ENCODE measurements at regions not wholly inside any gene's neighbourhood (a gene's known extent, or its start where the extent isn't known, plus 50 kb on each side); places are given as distances from the start of the nearest gene placed in this dataset.

DNA sequence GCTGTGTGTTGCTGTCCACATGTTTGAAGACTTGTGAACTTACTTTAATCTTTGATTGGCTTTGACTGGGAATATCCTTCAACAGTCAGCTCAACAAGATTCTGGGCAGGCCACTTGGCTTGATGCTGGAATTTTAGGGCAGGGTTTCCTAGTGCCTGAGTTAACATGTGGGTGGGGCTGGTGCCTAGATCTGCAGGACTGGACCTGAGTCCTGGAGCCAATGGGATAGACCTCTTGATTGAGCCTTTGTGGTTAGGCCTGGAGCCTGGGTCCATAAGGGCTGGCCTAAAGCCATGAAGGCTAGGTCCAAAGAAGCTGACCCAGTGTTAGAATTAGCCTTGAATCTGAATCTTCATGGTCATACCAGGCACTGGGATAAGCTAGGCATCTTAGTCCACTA is 757.1 kb upstream of the ADGRL3 start:
- intact Hi-C loops (cut with micrococcal nuclease; ENCODE audit: unreplicated experiment), result no loop called here
- Histone ChIP-seq H3K27ac (ENCODE audit: low read depth, low read length, poor library complexity, severe bottlenecking) (no peak overlapping the region), H3K4me1 (ENCODE audit: insufficient read depth, low read length, poor library complexity, severe bottlenecking) (no peaks in the 10 kb centered on the region), H3K4me3 (ENCODE audit: low read depth, low read length, poor library complexity, severe bottlenecking) (no peak overlapping the region), H3K36me3 (ENCODE audit: insufficient read depth, low read length, poor library complexity, severe bottlenecking) (no peaks in the 10 kb centered on the region), H3K9me3 (ENCODE audit: low read depth, low read length, poor library complexity, severe bottlenecking) (no peaks in the 10 kb centered on the region), H3K27me3 (replicated peaks; ENCODE audit: insufficient read depth, low read depth, low read length, poor library complexity) (no peaks in the 10 kb centered on the region)
- ChIA-PET CTCF (no interaction called here), POLR2A (ENCODE audit: low non-redundant PET) (no interaction called here)
- no TSS peak for BruUV-seq (replicated peaks)
- TF ChIP-seq, protein P1, sequence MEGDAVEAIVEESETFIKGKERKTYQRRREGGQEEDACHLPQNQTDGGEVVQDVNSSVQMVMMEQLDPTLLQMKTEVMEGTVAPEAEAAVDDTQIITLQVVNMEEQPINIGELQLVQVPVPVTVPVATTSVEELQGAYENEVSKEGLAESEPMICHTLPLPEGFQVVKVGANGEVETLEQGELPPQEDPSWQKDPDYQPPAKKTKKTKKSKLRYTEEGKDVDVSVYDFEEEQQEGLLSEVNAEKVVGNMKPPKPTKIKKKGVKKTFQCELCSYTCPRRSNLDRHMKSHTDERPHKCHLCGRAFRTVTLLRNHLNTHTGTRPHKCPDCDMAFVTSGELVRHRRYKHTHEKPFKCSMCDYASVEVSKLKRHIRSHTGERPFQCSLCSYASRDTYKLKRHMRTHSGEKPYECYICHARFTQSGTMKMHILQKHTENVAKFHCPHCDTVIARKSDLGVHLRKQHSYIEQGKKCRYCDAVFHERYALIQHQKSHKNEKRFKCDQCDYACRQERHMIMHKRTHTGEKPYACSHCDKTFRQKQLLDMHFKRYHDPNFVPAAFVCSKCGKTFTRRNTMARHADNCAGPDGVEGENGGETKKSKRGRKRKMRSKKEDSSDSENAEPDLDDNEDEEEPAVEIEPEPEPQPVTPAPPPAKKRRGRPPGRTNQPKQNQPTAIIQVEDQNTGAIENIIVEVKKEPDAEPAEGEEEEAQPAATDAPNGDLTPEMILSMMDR (conservative IDR thresholded peaks at IDR 0.05; ENCODE audit: low read depth, low read length), result no peak
- no peak for TF ChIP-seq EZH2 (IDR thresholded peaks at IDR 0.05; ENCODE audit: borderline replicate concordance, low read depth, low read length, poor library complexity, severe bottlenecking)
- DNase-seq (ENCODE audit: low spot score), result no peak

GRCh38 chr4:60443796-60444195 is 756.3 kb upstream of the ADGRL3 start:
- Histone ChIP-seq H3K27ac (ENCODE audit: low read depth, low read length, poor library complexity, severe bottlenecking) (no peak overlapping the region), H3K9me3 (ENCODE audit: low read depth, low read length, poor library complexity, severe bottlenecking) (no peaks in the 10 kb centered on the region), H3K27me3 (replicated peaks; ENCODE audit: insufficient read depth, low read depth, low read length, poor library complexity) (no peaks in the 10 kb centered on the region), H3K4me3 (ENCODE audit: low read depth, low read length, poor library complexity, severe bottlenecking) (no peak overlapping the region), H3K4me1 (ENCODE audit: insufficient read depth, low read length, poor library complexity, severe bottlenecking) (no peaks in the 10 kb centered on the region), H3K36me3 (ENCODE audit: insufficient read depth, low read length, poor library complexity, severe bottlenecking) (no peaks in the 10 kb centered on the region)
- ChIA-PET CTCF (no interaction called here), POLR2A (ENCODE audit: low non-redundant PET) (no interaction called here)
- BruUV-seq (replicated peaks), result no TSS peak
- intact Hi-C loops (cut with micrococcal nuclease; ENCODE audit: unreplicated experiment), result no loop called here
- TF ChIP-seq EZH2 (IDR thresholded peaks at IDR 0.05; ENCODE audit: borderline replicate concordance, low read depth, low read length, poor library complexity, severe bottlenecking), result no peak
- TF ChIP-seq, protein P1 (conservative IDR thresholded peaks at IDR 0.05; ENCODE audit: low read depth, low read length), result no peak
- DNase-seq (ENCODE audit: low spot score), result no peak

GRCh38 chr4:60450054-60450453 is 750.1 kb upstream of the ADGRL3 start:
- intact Hi-C loops (cut with micrococcal nuclease; ENCODE audit: unreplicated experiment), result no loop called here

More at GRCh38 chr4:60450054-60450453, 750.1 kb upstream of the ADGRL3 start:
- ChIA-PET POLR2A (ENCODE audit: low non-redundant PET) (no interaction called here), CTCF (no interaction called here)
- Histone ChIP-seq H3K27ac (ENCODE audit: low read depth, low read length, poor library complexity, severe bottlenecking) (no peak overlapping the region), H3K9me3 (ENCODE audit: low read depth, low read length, poor library complexity, severe bottlenecking) (no peaks in the 10 kb centered on the region), H3K4me1 (ENCODE audit: insufficient read depth, low read length, poor library complexity, severe bottlenecking) (no peaks in the 10 kb centered on the region), H3K36me3 (ENCODE audit: insufficient read depth, low read length, poor library complexity, severe bottlenecking) (no peaks in the 10 kb centered on the region), H3K27me3 (replicated peaks; ENCODE audit: insufficient read depth, low read depth, low read length, poor library complexity) (no peaks in the 10 kb centered on the region), H3K4me3 (ENCODE audit: low read depth, low read length, poor library complexity, severe bottlenecking) (no peak overlapping the region)
- TF ChIP-seq, protein P1 (conservative IDR thresholded peaks at IDR 0.05; ENCODE audit: low read depth, low read length), result no peak
- no peak for TF ChIP-seq EZH2 (IDR thresholded peaks at IDR 0.05; ENCODE audit: borderline replicate concordance, low read depth, low read length, poor library complexity, severe bottlenecking)
- BruUV-seq (replicated peaks), result no TSS peak
- no peak for DNase-seq (ENCODE audit: low spot score)
